ENCODE measurements at regions not wholly inside any gene's neighbourhood (a gene's known extent, or its start where the extent isn't known, plus 50 kb on each side); places are given as distances from the start of the nearest gene placed in this dataset.

- TF ChIP-seq CTCF (IDR thresholded peaks at IDR 0.05) (no peak), POLR2A (IDR thresholded peaks at IDR 0.05) (no peak), POLR2AphosphoS5 (IDR thresholded peaks at IDR 0.05) (peak; percentile 79)
Measured at GRCh38 chr16:79658301-79659033, 57.9 kb upstream of the MAF start.
